ENCODE measurements at regions not wholly inside any gene's neighbourhood (a gene's known extent, or its start where the extent isn't known, plus 50 kb on each side); places are given as distances from the start of the nearest gene placed in this dataset.

- TF ChIP-seq POLR2AphosphoS5 (IDR thresholded peaks at IDR 0.05; ENCODE audit: low read depth, low read length) = no peak
- no peak for TF ChIP-seq POLR2A (IDR thresholded peaks at IDR 0.05; ENCODE audit: low read depth, low read length)
- no peak for TF ChIP-seq TAF1 (IDR thresholded peaks at IDR 0.05; ENCODE audit: low read depth, low read length)
- no peak for TF ChIP-seq PAX5 (IDR thresholded peaks at IDR 0.05; ENCODE audit: insufficient read depth, low read length, severe bottlenecking)
These were observed 112.7 kb downstream of the SIPA1L2 start for GRCh38 chr1:232517204-232517603.
